GM18858 (cell line): ENCODE measurements at regions not wholly inside any gene's neighbourhood (a gene's known extent, or its start where the extent isn't known, plus 50 kb on each side); places are given as distances from the start of the nearest gene placed in this dataset.

Experiments
- ATAC-seq: cut with Tn5 transposase; IDR thresholded peaks from one replicate; pipeline ENCODE4 v1.9.1; 2021; ENCODE audit not compliant: unreplicated experiment

GRCh38 chr9:17019398-17019797, 115.4 kb upstream of the CNTLN start:
- no peak for ATAC-seq

- ATAC-seq: no peak
Measured at GRCh38 chr9:17018540-17019196, 116.2 kb upstream of the CNTLN start.

- no peak for ATAC-seq
Measured at GRCh38 chr9:17017931-17018491, 116.8 kb upstream of the CNTLN start.

- ATAC-seq: no peak
Measured at GRCh38 chr9:17013891-17014290, 120.9 kb upstream of the CNTLN start.

GRCh38 chr9:17013010-17013409, 121.8 kb upstream of the CNTLN start:
- no peak for ATAC-seq

- ATAC-seq: no peak
Measured at GRCh38 chr9:17011880-17012279, 123.0 kb upstream of the CNTLN start.

- no peak for ATAC-seq
Measured at GRCh38 chr9:17009071-17009470, 125.8 kb upstream of the CNTLN start.

- ATAC-seq: no peak
Measured at GRCh38 chr9:17005056-17005823, 129.6 kb upstream of the CNTLN start.

- ATAC-seq: no peak
Measured at GRCh38 chr9:17004500-17004899, 130.3 kb upstream of the CNTLN start.

GRCh38 chr9:17003576-17004240, 131.1 kb upstream of the CNTLN start:
- ATAC-seq: no peak

- no peak for ATAC-seq
Measured at GRCh38 chr9:16996901-16997491, 126.5 kb upstream of the BNC2 start.

GRCh38 chr9:16992138-16992537, 121.7 kb upstream of the BNC2 start:
- no peak for ATAC-seq

GRCh38 chr9:16987026-16987425, 116.6 kb upstream of the BNC2 start:
- ATAC-seq: no peak

GRCh38 chr9:16986556-16986955, 116.1 kb upstream of the BNC2 start:
- no peak for ATAC-seq

GRCh38 chr9:16985559-16986348, 115.3 kb upstream of the BNC2 start:
- no peak for ATAC-seq

- no peak for ATAC-seq
Measured at GRCh38 chr9:16982780-16983310, 112.4 kb upstream of the BNC2 start.

GRCh38 chr9:16976427-16976826, 106.0 kb upstream of the BNC2 start:
- ATAC-seq: no peak

GRCh38 chr9:16974436-16974835, 104.0 kb upstream of the BNC2 start:
- no peak for ATAC-seq

- ATAC-seq: no peak
Measured at GRCh38 chr9:16970321-16970720, 99.9 kb upstream of the BNC2 start.

- no peak for ATAC-seq
Measured at GRCh38 chr9:16964228-16964627, 93.8 kb upstream of the BNC2 start.
